ENCODE measurements at regions not wholly inside any gene's neighbourhood (a gene's known extent, or its start where the extent isn't known, plus 50 kb on each side); places are given as distances from the start of the nearest gene placed in this dataset.

DNA sequence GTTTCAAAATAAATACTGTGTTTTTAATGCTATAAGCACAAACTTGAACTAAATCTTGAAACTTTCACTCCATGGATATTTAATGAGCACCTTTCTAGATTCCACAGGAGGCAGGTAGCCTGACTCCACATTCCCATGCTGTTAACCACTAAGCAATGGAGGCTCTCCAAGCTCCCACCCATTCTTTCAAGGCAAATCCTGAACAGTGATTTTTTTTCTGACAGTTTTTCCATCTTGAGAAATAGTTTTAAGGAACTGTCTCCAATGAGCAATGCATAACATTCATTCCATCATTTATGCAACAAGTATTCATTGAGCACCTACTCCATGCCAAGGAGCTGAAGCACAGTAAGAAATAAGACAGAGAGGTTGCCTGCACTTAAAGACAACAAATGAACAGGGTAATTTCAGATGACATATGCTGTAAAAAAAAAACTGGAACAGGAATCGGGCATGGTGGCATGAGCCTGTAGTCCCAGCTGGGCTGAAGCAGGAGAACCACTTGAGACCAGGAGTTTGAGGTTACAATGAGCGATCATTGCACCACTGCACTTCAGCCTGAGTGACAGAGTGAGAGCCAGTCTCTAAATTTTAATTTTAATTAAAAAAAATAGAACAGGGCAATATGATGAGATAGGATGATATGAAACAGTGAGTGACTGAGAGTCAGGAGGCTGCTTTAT, 102.3 kb upstream of the CPSF6 start:
- TF ChIP-seq, protein P1, sequence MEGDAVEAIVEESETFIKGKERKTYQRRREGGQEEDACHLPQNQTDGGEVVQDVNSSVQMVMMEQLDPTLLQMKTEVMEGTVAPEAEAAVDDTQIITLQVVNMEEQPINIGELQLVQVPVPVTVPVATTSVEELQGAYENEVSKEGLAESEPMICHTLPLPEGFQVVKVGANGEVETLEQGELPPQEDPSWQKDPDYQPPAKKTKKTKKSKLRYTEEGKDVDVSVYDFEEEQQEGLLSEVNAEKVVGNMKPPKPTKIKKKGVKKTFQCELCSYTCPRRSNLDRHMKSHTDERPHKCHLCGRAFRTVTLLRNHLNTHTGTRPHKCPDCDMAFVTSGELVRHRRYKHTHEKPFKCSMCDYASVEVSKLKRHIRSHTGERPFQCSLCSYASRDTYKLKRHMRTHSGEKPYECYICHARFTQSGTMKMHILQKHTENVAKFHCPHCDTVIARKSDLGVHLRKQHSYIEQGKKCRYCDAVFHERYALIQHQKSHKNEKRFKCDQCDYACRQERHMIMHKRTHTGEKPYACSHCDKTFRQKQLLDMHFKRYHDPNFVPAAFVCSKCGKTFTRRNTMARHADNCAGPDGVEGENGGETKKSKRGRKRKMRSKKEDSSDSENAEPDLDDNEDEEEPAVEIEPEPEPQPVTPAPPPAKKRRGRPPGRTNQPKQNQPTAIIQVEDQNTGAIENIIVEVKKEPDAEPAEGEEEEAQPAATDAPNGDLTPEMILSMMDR (IDR thresholded peaks at IDR 0.05; ENCODE audit: insufficient read depth, low read depth, low read length, missing control alignments), result no peak
- no peak overlapping the region for H3K4me3 ChIP-seq (ENCODE audit: low read length)
- DNase-seq (ENCODE audit: low read depth), result no peak

DNA sequence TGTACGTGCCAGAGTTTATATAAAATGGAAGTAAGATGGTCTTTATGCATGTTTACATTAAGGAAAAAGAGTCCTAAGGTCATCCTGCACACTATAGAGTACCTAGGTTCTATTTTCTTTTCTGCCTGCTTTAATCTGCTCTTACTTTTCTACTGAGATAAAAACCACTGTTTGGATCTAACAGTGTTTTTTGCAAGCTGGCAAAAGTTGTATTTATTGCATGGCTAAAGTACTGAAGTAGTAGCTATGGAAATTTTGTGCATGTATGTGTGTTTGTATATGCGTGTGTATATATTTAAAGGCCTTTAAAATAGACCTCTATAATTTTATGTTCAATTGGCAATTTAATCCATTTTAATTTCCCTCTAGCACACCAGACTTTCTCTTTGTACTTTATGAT, 98.3 kb upstream of the CPSF6 start:
- TF ChIP-seq, protein P1 (IDR thresholded peaks at IDR 0.05; ENCODE audit: insufficient read depth, low read depth, low read length, missing control alignments), result no peak

DNA sequence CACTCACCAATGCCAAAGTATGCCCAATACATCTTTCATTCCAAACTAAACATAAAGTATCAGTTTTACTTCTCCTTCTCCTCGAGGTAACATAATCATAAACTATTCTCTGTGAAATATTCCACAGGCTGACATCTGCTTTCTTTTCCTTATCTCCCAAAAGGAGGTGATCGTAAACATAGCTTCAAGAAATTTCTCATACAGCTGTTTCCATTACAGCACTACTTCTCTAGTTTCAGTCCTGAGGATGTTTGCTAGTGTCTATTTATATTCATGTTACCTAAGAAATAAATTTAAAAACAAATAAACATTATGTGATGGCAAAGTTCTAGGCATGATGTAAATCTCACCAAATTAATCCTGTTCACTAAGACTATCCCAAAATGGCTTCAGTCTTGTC, 90.1 kb upstream of the CPSF6 start:
- H3K4me3 ChIP-seq (ENCODE audit: low read length), result no peak overlapping the region
- TF ChIP-seq, protein P1 (IDR thresholded peaks at IDR 0.05; ENCODE audit: insufficient read depth, low read depth, low read length, missing control alignments), result no peak
- no peak for DNase-seq (ENCODE audit: low read depth)

More for the DNA sequence above, 98.3 kb upstream of the CPSF6 start:
- no peak for DNase-seq (ENCODE audit: low read depth)
- no peak overlapping the region for H3K4me3 ChIP-seq (ENCODE audit: low read length)

DNA sequence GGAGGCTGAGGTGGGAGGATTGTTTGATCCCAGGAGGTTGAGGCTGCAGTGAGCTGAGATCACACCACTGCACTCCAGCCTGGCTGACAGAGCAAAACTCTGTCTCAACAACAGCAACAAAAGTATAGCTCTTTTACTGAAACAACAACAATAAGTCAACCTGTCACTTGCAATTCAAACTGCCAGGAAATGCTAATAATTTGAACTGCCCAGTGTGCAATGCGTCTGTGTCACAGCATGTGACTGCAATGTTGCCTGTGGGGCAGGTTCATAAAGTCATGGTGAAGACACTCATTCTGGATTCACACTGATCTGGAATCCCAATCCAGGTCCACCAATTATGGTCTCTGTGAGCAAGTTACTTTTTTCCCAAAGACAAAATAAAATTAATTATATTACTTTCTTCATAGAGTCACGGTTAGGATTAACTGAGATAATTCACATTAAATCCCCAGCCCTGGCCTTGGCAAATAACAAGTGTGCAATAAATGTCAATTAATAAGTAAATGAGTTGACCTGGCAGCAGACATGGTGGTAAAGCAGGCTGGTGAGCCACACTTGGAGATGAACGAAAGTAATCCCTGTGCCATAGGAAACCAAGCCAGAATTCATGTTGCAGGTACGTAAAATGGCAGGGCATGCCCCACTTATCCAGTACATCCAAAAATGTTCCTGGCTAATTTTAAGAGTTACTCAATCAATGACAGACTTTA, 89.1 kb upstream of the CPSF6 start:
- TF ChIP-seq, protein P1 (IDR thresholded peaks at IDR 0.05; ENCODE audit: insufficient read depth, low read depth, low read length, missing control alignments), result no peak
- no peak for DNase-seq (ENCODE audit: low read depth)
- H3K4me3 ChIP-seq (ENCODE audit: low read length), result no peak overlapping the region

DNA sequence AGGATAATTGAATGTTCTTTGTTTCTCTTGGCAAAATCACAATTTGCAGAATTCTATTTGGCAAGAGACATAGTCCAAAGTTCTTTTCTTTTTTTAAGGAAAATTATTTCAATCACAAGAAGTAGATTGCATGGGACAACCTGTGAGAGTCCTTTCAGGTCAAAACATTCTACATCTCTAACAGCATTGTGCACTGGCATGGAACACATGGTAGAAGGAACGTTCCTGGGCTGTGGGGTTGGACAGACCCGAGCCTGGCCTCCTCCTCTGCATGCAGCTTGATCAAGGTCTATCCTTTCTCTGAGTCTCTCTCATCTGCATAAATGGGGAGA, 88.6 kb upstream of the CPSF6 start:
- TF ChIP-seq, protein P1 (IDR thresholded peaks at IDR 0.05; ENCODE audit: insufficient read depth, low read depth, low read length, missing control alignments), result no peak
- H3K4me3 ChIP-seq (ENCODE audit: low read length), result no peak overlapping the region
- DNase-seq (ENCODE audit: low read depth), result no peak

DNA sequence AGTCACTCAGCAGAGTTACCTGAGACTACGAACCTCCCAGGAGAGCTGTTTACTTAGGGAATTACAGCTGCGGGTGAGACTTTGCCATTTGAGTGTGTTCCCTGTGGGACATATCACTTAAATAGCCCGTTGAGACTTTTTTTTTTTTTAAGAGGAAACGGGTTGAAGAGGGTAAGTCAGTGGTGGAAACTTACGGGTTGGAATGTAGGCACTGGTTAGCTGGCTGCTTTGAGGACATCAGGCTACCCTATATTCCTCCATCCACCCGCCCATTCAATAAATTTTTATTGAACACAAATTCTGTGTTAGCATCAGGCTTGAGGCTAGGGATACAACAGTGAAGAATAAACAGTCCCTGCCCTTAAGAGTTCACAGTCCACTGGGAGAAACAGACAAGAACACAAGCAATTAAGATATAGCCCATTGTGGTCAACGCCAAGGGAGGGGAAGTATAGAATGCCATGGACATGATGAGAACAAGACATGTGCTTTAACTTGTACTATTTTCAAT, 88.1 kb upstream of the CPSF6 start:
- TF ChIP-seq, protein P1 (IDR thresholded peaks at IDR 0.05; ENCODE audit: insufficient read depth, low read depth, low read length, missing control alignments), result no peak
- no peak for DNase-seq (ENCODE audit: low read depth)
- no peak overlapping the region for H3K4me3 ChIP-seq (ENCODE audit: low read length)

All from epithelial cell of esophagus (primary cell).